ENCODE measurements at regions not wholly inside any gene's neighbourhood (a gene's known extent, or its start where the extent isn't known, plus 50 kb on each side); places are given as distances from the start of the nearest gene placed in this dataset.

DNA sequence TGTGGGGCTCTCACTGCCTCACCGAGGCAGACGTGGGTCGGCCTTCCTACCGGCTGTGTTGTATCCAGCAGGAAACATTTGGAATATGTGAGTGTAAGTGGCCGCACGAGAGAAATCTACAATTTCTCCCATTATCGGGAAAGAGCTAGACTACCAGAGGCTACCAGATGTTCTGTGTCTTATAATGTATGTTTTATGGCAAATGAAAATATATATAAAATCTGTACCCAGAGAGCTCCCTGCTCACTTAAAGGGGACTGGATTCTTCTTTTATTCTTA, 69.5 kb upstream of the PITX1 start:
- Histone ChIP-seq H3K23me2 (ENCODE audit: insufficient read length, low read depth, low read length, poor library complexity, severe bottlenecking) (no peaks in the 10 kb centered on the region), H4K5ac (ENCODE audit: insufficient read length, low read depth, low read length) (no peak overlapping the region), H2AK5ac (ENCODE audit: insufficient read length, low read length) (no peak overlapping the region), H3K23ac (ENCODE audit: insufficient read length, low read depth, low read length) (no peak overlapping the region), H3K14ac (ENCODE audit: insufficient read depth, low read length) (no peak overlapping the region), H3K27me3 (ENCODE audit: insufficient read depth, low read length) (no peaks in the 10 kb centered on the region), H3K4ac (ENCODE audit: low read depth, low read length) (no peak overlapping the region), H3K56ac (ENCODE audit: insufficient read length, low read depth, low read length) (no peak overlapping the region), H4K8ac (replicated peaks; ENCODE audit: insufficient read length, low read depth, low read length) (no peak overlapping the region), H3K4me1 (ENCODE audit: insufficient read depth, low read length) (no peaks in the 10 kb centered on the region), H2BK5ac (ENCODE audit: insufficient read length, low read length) (no peak overlapping the region), H2BK12ac (ENCODE audit: insufficient read length, low read depth, low read length) (no peak overlapping the region), H2BK120ac (ENCODE audit: low read depth, low read length, poor library complexity, severe bottlenecking) (no peak overlapping the region), H3T11ph (ENCODE audit: low read length) (no peak overlapping the region), H3K4me2 (ENCODE audit: insufficient read depth, insufficient read length, low read length) (no peak overlapping the region), H3K9ac (ENCODE audit: extremely low read depth, insufficient read length, low read length) (no peak overlapping the region), H3K27ac (ENCODE audit: insufficient read length, low read depth, low read length) (no peak overlapping the region), H3K79me2 (ENCODE audit: insufficient read depth, low read length) (no peaks in the 10 kb centered on the region), H4K20me1 (ENCODE audit: control insufficient read depth, insufficient read depth, insufficient read length) (no peaks in the 10 kb centered on the region), H2BK15ac (ENCODE audit: low read depth, low read length) (no peak overlapping the region), H3K79me1 (ENCODE audit: insufficient read depth, low read depth, low read length, poor library complexity, severe bottlenecking) (no peaks in the 10 kb centered on the region), H3K18ac (ENCODE audit: insufficient read length, low read depth, low read length) (no peak overlapping the region), H2AFZ (ENCODE audit: low read length) (no peak overlapping the region), H4K91ac (ENCODE audit: insufficient read length, low read depth, low read length) (no peak overlapping the region), H2BK20ac (ENCODE audit: low read depth, low read length, poor library complexity, severe bottlenecking) (no peak overlapping the region), H3K9me3 (ENCODE audit: control insufficient read depth, low read depth, low read length) (no peaks in the 10 kb centered on the region)
- TF ChIP-seq, protein P1, sequence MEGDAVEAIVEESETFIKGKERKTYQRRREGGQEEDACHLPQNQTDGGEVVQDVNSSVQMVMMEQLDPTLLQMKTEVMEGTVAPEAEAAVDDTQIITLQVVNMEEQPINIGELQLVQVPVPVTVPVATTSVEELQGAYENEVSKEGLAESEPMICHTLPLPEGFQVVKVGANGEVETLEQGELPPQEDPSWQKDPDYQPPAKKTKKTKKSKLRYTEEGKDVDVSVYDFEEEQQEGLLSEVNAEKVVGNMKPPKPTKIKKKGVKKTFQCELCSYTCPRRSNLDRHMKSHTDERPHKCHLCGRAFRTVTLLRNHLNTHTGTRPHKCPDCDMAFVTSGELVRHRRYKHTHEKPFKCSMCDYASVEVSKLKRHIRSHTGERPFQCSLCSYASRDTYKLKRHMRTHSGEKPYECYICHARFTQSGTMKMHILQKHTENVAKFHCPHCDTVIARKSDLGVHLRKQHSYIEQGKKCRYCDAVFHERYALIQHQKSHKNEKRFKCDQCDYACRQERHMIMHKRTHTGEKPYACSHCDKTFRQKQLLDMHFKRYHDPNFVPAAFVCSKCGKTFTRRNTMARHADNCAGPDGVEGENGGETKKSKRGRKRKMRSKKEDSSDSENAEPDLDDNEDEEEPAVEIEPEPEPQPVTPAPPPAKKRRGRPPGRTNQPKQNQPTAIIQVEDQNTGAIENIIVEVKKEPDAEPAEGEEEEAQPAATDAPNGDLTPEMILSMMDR (conservative IDR thresholded peaks at IDR 0.05) = no peak
- Mint-ChIP-seq H3K27ac (no peak overlapping the region), H3K27me3 (ENCODE audit: low read depth) (peaks cover 15% of the 10 kb centered on the region), H3K4me3 (no peak overlapping the region), H3K36me3 (ENCODE audit: insufficient read depth in 1 of 3, low read depth in 3 of 3) (no peaks in the 10 kb centered on the region), H3K4me1 (no peaks in the 10 kb centered on the region), H3K9me3 (peaks cover 0 to 2% of the 10 kb centered on the region in 2 experiments; a peak in 1 of 5 replicates)
- WGBS (ENCODE audit: extremely low coverage, insufficient read length, low lambda C conversion rate) = no CpG with 5 or more reads among the region's 7 CpGs
- DNase-seq = no peak
